ENCODE measurements at regions not wholly inside any gene's neighbourhood (a gene's known extent, or its start where the extent isn't known, plus 50 kb on each side); places are given as distances from the start of the nearest gene placed in this dataset.
"Not testable (repeated sequence)": the region's sequence is repeated elsewhere in the genome, so short reads cannot be mapped to it uniquely, and the experiment has no call there.

DNA sequence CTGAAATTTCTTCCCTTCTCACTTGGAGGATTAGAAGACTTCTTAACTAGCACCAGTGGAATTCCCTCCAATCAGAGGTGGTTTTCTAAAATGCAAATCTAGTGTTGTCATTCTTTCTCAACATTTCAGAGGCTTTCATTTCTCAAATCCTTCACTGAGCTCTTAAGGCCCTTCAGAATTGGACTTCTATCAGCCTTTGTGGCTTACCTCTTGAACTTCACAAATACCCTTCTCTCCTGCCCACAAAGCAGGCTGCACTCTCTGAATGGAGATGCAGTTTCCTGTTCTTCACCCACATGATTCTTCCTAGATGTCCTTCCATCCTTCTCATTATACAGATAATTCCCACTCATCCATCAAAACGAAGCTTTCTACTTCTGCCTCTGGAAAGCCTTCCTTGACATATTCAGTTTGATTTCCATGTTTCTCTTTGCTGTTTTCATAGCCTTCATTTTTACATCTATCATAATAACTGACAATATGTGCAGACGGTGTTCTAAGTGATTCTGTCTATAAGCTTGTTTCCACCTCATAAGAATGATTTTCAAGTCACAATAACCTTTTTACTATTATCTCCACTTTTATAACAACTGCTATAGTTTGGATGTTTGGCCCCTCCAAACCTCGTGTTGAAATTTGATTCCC, 123.1 kb upstream of the GPR12 start:
- no peak for DNase-seq

GRCh38 chr13:26882731-26883130, 122.1 kb upstream of the GPR12 start:
- DNase-seq, result no peak

DNA sequence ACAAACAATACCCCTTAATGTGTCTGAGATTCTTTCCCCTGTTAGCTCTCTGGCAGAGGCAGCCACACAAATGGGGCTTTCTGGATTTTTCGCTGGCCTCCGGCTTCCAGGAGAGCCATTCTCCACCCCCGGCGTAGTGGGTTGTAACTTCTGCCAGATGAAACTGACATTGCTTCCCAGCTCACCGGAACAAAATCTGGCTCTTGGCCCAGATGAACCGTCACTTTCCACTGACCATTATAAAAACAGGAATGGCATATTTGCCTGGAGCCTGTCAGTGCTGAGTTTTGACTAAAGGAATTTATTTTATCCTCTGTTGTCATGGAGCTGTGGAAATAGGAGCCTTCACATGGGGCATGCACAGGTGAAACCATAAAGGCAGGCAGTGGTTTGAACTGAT, 120.6 kb upstream of the GPR12 start:
- no peak for DNase-seq

GRCh38 chr13:26880735-26881134, 120.1 kb upstream of the GPR12 start:
- DNase-seq, result no peak

GRCh38 chr13:26878438-26878837, 117.9 kb upstream of the GPR12 start:
- DNase-seq, result no peak

DNA sequence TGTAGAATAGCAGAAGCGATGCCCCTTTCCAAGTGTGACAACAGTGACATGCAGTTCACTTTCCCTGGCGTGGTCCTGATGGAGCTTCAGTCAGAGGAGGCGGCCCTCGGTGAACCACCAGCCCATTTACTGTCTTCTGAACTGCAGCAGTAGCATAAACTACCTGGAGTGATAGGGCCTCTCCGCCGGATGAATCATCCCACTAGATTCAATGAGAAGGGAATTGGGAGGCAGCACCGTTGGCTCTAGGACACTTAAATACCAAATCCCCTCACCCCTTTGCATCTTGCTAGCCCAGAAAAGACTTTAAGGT, 112.8 kb upstream of the GPR12 start:
- DNase-seq, result no peak

GRCh38 chr13:26872525-26873385, 112.2 kb upstream of the GPR12 start:
- no peak for DNase-seq

GRCh38 chr13:26867451-26868091, 107.0 kb upstream of the GPR12 start:
- DNase-seq, result no peak

GRCh38 chr13:26864576-26864975, 104.0 kb upstream of the GPR12 start:
- no peak for DNase-seq

DNA sequence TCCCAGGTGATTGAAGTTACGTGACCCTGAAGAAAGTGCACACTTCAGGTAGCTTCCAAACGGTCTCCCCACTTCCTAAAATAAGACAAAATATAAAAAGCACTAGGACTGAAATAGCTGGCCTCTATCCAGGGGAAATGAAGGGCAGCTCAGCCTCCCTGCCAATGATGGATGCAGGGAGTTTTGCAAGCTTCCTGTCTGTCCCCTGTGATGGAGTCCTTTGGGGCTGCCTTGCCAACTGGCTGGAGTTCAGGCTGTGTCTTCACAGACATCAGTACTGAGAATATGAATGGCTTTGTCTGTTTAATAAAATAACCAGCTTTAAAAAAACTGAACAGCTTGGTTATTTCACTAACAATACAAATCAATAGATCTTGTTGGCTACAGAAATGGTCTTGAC, 101.4 kb upstream of the GPR12 start:
- DNase-seq, result no peak

DNA sequence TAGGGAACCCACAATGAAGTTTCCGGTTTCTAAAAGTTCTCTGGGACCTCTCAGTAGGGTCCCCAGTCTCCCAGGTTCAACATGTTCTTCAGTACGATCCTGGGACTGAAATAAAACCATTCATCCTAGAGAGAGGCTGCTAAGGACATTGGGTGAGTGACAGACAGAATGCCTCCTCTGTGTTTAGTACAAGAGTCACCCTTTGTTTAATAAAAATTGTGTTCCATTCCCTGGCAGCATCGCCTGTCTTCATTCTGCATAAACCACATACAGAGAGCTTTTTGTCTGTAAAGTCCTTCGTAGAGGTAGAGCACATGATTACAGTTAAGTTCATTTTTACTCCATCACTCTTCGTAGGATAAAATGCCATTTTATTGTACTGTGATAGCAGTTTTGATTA, 95.3 kb upstream of the GPR12 start:
- no peak for DNase-seq

DNA sequence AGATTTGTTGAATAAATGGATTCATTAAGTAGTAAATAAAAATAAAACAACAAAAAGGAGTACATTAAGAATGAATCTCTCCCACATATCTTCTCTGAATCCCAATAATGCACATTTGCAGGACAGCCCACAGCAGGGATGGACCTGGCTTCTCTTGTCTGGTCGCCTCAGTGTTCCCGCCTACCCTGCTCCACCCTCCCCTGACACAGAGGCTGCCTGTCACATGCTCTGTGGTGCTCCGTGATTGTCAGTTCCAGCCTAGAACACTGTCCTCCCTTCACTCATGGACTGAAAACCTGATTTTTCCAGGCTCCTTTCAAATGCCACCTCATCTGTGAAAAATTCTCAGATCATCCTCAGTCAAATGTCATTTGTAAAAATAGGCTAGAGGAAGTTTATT, 94.5 kb upstream of the GPR12 start:
- DNase-seq, result no peak

DNA sequence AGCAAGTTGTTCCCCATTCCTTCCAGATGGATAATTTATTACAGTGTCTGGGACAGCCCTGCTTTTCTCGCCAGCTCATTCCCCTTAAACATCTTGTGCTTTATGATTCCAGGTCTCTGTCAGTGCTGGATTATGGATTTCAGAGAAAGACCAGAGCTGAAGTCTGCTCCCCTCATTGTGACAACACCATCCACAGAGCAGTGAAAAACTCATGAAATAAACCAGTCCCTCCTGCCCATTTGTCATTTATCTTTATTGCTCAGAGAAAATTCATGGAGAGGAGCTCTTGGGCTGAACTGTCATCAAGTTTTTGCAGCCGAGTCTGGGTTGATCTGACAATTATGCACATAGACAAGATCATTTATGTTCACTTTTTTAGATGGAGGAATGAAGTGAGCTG, 92.7 kb upstream of the GPR12 start:
- DNase-seq, result no peak

DNA sequence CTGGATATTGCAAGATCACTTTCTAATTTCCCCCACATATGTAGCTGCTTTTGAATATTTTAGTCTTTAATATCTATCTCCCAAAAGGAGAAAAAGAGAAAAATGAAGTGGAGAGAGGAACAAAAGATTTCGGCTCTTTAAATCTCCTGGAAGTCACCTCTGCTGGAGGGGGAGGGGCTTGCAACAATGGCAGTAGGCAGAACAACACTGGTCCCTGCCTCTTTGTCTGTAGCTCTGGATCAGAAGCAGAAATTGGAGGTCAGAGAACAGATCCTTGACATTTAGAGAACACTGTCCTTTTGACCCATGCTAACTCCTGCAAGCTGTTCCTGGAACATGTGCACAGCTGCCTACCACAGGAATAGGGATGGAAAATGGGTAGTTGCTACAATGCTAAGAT, 86.7 kb upstream of the GPR12 start:
- DNase-seq, result no peak

- DNase-seq, result not testable (repeated sequence)
Measured at GRCh38 chr13:26845063-26845462, 84.5 kb upstream of the GPR12 start.

DNA sequence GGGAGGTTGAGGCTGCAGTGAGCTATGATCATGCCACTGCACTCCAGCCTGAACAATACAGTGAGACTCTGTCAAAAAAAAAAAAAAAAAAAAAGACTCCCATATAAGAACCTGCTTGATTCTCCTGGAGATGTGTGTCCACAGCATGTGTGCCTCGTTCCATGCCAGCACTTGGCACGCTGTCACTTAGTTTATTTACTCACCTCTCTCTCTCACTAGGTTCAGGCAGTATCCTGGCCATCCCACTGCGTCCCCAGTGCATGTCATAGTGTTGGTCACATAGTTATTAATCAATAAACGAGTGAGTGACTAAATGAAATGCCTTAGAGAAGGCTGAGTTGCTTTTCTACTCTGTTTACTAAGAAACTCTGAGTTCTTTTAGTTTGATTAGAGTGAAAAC, 79.1 kb upstream of the GPR12 start:
- DNase-seq, result no peak

DNA sequence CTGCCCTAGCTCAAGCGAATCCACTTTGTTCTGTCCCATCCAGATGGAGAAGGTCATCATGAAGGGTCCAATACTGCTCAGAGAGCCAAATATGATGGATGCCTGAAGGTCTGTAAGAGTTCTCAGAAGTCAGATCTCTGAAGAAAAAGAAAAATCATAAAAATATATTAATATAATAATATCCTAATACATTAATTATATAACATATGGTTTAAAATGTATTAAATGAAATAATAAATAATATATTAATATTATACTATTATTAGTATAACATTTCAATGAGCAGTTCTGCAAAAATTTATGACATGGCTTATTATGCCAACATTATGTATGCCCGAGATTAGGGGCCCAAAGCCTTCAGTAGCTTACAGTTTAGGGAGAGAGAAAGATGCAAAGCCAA, 78.2 kb upstream of the GPR12 start:
- no peak for DNase-seq

DNA sequence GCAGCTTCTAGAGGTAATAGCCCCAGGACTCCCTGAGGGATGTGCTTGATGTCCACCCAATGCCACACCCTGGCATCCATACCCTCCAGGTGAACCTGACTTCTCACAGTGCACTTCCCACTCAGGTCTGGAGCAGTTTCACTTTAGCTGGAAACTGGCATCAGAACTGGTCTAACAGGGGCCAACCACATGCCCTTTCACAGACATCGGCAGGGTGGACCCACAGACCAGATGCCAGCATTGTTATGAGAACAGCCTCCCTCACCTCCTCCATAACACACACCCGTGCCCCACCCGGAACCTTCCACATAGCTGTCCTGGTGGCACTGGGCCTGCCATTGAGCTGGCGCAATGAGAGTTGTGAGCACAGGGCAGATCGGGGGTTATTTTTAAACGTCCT, 77.4 kb upstream of the GPR12 start:
- no peak for DNase-seq

GRCh38 chr13:26837102-26837501, 76.5 kb upstream of the GPR12 start:
- DNase-seq, result no peak

GRCh38 chr13:26836626-26837025, 76.0 kb upstream of the GPR12 start:
- no peak for DNase-seq

DNA sequence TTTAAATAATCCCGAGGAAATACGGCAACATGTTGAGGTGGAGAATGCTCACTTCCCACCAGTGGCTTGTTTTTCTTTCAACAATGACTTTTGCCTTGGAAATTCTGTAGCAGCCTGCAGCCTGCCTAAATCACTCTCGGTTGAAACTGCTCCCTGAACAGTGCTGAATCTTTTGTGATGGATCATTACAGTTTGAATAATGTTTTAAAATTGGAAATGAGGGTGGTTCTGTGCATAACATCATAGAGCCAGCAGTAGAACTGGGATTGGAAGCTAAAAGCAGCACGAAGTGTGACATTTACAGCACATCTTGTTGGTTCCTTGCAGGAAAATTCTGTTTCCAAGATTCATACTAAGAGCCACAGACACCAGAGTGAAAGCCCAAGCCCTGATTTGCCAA, 74.1 kb upstream of the GPR12 start:
- no peak for DNase-seq

DNA sequence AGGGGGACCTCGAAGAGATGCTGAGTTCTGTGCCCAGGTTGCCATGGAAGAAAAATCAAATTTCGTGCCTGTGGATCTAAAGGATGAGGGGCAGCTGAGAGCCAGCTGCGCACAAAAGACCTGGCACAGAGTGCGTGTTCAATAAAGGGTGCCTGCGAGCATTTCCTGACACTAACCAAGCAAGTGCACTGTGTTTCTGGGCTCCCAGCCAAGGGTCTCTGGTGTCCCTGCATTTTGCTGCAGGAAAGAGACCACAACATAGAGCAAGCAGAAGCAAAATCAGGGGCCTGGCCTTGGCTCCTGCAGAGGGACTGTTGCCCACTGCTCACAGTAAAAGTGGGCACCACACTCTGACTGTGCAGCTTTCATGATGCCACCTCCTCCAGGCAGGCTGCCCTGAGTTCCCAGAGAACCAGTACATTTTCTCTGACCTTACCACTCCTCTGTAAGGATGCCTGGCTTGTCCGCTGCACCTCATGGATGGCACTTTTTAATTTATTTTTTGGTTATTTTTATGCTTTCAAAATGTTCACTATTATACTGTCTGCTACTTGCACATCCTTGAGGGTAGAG, 70.8 kb upstream of the GPR12 start:
- DNase-seq, result no peak

DNA sequence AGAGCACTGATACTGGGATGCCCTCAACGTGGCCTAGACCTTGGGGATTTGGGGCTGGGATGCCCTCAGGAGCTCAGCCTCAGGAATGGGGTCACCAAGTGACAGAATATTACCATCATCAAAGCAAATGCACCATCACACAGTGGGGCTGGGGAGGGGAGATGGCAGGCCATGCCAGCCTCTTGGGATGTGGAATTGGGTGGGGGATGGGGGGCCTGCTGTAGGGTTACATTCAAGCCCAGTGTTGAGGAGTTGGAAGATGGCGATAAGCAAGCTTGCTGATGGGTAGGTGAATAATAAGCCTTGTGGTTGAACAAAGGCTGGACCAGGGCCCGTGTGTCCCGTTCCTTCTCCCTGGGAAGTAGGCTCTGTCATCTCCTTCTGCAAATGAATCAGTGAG, 69.1 kb upstream of the GPR12 start:
- no peak for DNase-seq

DNA sequence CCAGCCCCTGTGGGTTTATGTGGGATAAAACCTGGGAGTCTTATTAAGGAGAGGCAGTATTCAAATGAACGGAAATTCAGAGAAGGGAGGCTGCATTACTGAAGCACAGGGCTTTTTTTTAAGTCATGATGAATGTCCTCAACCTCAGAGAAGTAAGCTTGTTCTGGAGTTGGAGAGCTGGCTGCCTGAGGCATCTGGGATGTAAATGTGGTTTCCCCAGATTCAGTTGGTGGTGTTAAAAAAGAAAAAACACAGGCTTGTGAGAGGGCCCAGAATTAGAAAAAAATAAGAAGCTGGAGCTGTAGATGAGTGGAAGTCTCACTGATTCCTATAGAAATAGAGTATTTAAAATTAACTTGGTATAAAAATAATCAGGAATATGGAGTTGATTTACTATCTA, 64.0 kb upstream of the GPR12 start:
- DNase-seq, result no peak

All from T1000 (cell line).